Muscle of leg (tissue), 3 donors: ENCODE measurements at regions not wholly inside any gene's neighbourhood (a gene's known extent, or its start where the extent isn't known, plus 50 kb on each side); places are given as distances from the start of the nearest gene placed in this dataset.
"Not testable (repeated sequence)": the region's sequence is repeated elsewhere in the genome, so short reads cannot be mapped to it uniquely, and the experiment has no call there.

Experiments
- DNase-seq: peaks from one replicate; pipeline ENCODE4 v3.0.0; 2013
- H3K27ac ChIP-seq: one replicate; pipeline ENCODE4 v1.5.1; 2013; ENCODE audit warnings: mild to moderate bottlenecking, low read length, control low read depth
- H3K27me3 ChIP-seq: one replicate; pipeline ENCODE4 v1.6.1; 2013; ENCODE audit warnings: low read length; ENCODE audit not compliant: control insufficient read depth, insufficient read depth
- H3K36me3 ChIP-seq: one replicate; pipeline ENCODE4 v1.6.1; 2013; ENCODE audit warnings: low read length; ENCODE audit not compliant: control insufficient read depth, insufficient read depth
- H3K4me1 ChIP-seq: one replicate; pipeline ENCODE4 v1.6.1; 2013; ENCODE audit warnings: low read length; ENCODE audit not compliant: control insufficient read depth, insufficient read depth
- H3K4me3 ChIP-seq: one replicate; pipeline ENCODE4 v1.5.1; 2013; ENCODE audit warnings: low read length, control low read depth
- H3K9me3 ChIP-seq: replicated peaks from 2 replicates; pipeline ENCODE4 v1.6.1; 2013; ENCODE audit warnings: low read depth, low read length; ENCODE audit not compliant: control insufficient read depth
- WGBS: methylation state at CpG from one replicate; pipeline ENCODE4 v1.1.5; 2013; ENCODE audit warnings: missing lambda C conversion rate; ENCODE audit not compliant: insufficient coverage; 5-methylcytosine and 5-hydroxymethylcytosine counted together

- no peak overlapping the region for H3K27ac ChIP-seq
- H3K27me3 ChIP-seq, result no peaks in the 10 kb centered on the region
- no peak for DNase-seq
- H3K9me3 ChIP-seq, result no peaks in the 10 kb centered on the region
- H3K4me3 ChIP-seq, result no peak overlapping the region
- H3K4me1 ChIP-seq, result no peaks in the 10 kb centered on the region
- no peaks in the 10 kb centered on the region for H3K36me3 ChIP-seq
These were observed 349.4 kb upstream of the LRRC3B start for GRCh38 chr3:26273196-26273595.

DNA sequence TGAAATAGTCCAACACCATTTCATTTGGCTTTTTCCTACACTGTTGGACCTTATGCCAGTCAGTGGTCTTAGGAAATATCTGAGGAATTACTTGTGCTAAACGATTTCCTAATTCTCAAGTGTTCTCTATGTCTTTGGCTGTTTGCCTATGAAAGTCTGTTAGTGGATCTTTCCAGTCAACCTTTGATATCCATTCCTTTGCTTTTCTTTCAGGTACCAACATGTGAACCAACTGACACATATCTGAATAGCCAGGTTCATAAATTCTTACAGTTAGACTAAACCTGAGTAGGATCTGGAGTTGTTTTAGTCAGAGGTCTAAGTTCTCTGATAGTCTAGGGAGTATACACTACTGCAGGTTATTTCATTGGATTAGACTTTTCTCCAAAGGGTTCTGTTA is 343.5 kb upstream of the LRRC3B start:
- whole genome bisulfite sequencing, result no CpG with 5 or more reads among the region's 1 CpG
- Histone ChIP-seq H3K9me3 (peaks cover 9% of the 10 kb centered on the region), H3K36me3 (no peaks in the 10 kb centered on the region), H3K27ac (no peak overlapping the region), H3K4me1 (no peaks in the 10 kb centered on the region), H3K27me3 (no peaks in the 10 kb centered on the region), H3K4me3 (no peak overlapping the region)
- DNase-seq, result no peak

DNA sequence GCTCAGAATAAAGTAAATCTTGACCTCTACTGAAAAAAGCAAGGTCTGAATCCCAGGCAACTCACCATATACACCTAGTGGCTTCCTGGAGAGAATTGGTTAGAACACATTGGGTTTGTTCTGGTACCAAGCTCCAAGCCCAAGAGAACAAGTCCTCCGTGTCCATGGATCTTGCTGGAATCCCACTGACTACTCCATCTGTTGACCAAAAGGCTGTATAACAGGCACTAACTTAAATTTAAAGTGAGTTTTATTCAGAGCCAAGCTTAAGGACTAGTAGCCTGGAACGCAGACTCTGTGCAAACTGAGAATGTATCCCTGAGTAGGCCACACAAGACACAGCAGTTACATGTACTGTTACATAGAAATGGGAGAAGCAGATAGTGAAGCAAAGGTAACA is 342.1 kb upstream of the LRRC3B start:
- 50% methylated on average over 1 of the region's 2 CpGs for WGBS
- H3K27ac ChIP-seq, result no peak overlapping the region

GRCh38 chr3:26281284-26281985 is 341.1 kb upstream of the LRRC3B start:
- no peaks in the 10 kb centered on the region for H3K36me3 ChIP-seq
- H3K27ac ChIP-seq, result no peak overlapping the region
- WGBS, result 75% methylated on average over 3 of the region's 3 CpGs
- no peaks in the 10 kb centered on the region for H3K27me3 ChIP-seq
- no peak overlapping the region for H3K4me3 ChIP-seq
- H3K4me1 ChIP-seq, result no peaks in the 10 kb centered on the region
- DNase-seq, result no peak
- H3K9me3 ChIP-seq, result peaks cover 15% of the 10 kb centered on the region

More for the DNA sequence above, 342.1 kb upstream of the LRRC3B start:
- Histone ChIP-seq H3K4me3 (no peak overlapping the region), H3K9me3 (peaks cover 15% of the 10 kb centered on the region), H3K27me3 (no peaks in the 10 kb centered on the region), H3K36me3 (no peaks in the 10 kb centered on the region), H3K4me1 (no peaks in the 10 kb centered on the region)
- no peak for DNase-seq

- H3K36me3 ChIP-seq, H3K4me3 ChIP-seq, DNase-seq, H3K27ac ChIP-seq, H3K27me3 ChIP-seq, H3K4me1 ChIP-seq: not testable (repeated sequence)
- peaks cover 15% of the 10 kb centered on the region for H3K9me3 ChIP-seq
- 80% methylated on average over 2 of the region's 4 CpGs for WGBS
These were observed 338.1 kb upstream of the LRRC3B start for GRCh38 chr3:26284503-26284902.

DNA sequence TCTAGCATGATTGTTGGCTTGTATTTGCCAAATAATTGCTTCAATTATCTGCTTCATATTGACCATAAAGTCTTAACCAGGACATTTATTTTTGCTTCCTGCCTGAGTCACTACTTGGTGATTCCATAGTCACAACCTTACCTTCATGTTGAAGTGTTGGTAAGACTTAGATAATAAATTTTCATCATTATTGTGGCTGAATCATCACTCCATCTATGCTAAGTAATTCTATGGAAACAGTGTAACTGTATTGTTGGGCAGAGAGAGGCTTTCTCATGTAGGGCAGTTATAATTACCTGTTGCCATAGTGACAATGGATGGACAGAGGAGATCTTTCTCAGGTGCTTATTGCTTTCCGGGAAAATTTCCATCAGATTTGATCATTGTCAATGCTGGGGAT is 330.7 kb upstream of the LRRC3B start:
- Histone ChIP-seq H3K4me1 (no peaks in the 10 kb centered on the region), H3K36me3 (no peaks in the 10 kb centered on the region), H3K9me3 (no peaks in the 10 kb centered on the region), H3K4me3 (no peak overlapping the region), H3K27ac (no peak overlapping the region), H3K27me3 (no peaks in the 10 kb centered on the region)
- no CpG with 5 or more reads among the region's 1 CpG for WGBS
- no peak for DNase-seq

- no CpG with 5 or more reads among the region's 1 CpG for WGBS
- no peak overlapping the region for H3K4me3 ChIP-seq
- peak overlapping the region; percentile 20 for H3K27ac ChIP-seq
- no peaks in the 10 kb centered on the region for H3K4me1 ChIP-seq
- H3K9me3 ChIP-seq, result no peaks in the 10 kb centered on the region
- no peaks in the 10 kb centered on the region for H3K36me3 ChIP-seq
- DNase-seq, result no peak
- H3K27me3 ChIP-seq, result no peaks in the 10 kb centered on the region
These were observed 329.8 kb upstream of the LRRC3B start for GRCh38 chr3:26292780-26293179.

DNA sequence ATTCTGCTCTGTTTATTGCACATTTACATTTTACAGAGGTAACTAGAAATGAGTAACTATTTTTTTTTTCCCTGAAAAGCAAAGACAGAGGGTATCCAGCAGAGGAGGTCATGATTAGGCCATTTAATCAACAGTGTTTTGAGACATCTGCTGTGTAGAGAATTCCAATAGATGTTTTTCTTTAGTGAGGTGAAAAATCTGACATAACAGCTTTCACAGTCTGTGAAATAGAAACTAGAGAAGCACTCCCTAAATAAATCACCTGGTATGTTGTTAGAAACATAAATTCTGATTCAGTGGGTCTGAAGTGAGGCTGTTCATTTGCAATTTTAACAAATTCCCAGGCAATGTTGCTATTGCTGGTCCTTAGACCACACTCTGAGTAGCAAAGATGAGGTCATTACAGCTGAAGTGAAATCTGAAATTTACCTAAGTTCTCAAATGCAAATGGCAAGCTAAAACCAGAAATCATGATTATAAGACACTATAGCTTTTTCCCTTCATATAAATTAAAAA is 329.2 kb upstream of the LRRC3B start:
- peak; percentile 36 for DNase-seq
- Histone ChIP-seq H3K4me3 (no peak overlapping the region), H3K4me1 (no peaks in the 10 kb centered on the region), H3K27me3 (no peaks in the 10 kb centered on the region), H3K9me3 (no peaks in the 10 kb centered on the region), H3K36me3 (no peaks in the 10 kb centered on the region), H3K27ac (peak overlapping the region; percentile 20)

DNA sequence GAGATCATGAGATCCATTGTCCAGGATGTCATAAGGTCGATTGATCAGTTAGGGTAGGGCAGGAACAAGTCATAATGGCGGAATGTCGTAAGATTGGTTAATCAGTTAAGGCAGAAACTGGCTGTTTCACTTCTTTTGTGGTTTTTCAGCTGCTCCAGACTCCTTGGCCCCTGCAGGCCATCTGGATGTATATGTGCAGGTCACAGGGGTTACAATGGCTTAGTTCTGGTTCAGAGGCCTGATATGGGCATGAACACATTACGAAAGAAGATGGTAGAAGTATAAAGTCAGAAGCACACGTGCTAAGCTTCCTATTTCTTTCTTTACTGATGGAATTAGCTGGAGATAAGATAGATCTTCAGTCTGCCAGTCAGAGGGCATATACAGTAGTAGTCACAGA is 315.4 kb upstream of the LRRC3B start:
- WGBS, result 87% methylated on average over 3 of the region's 5 CpGs
- no peak overlapping the region for H3K27ac ChIP-seq
- no peaks in the 10 kb centered on the region for H3K4me1 ChIP-seq
- H3K4me3 ChIP-seq, result no peak overlapping the region
- no peaks in the 10 kb centered on the region for H3K36me3 ChIP-seq
- H3K9me3 ChIP-seq, result no peaks in the 10 kb centered on the region
- no peaks in the 10 kb centered on the region for H3K27me3 ChIP-seq
- DNase-seq, result no peak

GRCh38 chr3:26307787-26308186 is 314.8 kb upstream of the LRRC3B start:
- no peaks in the 10 kb centered on the region for H3K9me3 ChIP-seq
- H3K27me3 ChIP-seq, result no peaks in the 10 kb centered on the region
- peak; percentile 94 for DNase-seq
- H3K36me3 ChIP-seq, result no peaks in the 10 kb centered on the region
- no peak overlapping the region for H3K4me3 ChIP-seq
- WGBS, result no CpG with 5 or more reads among the region's 3 CpGs
- no peak overlapping the region for H3K27ac ChIP-seq
- H3K4me1 ChIP-seq, result no peaks in the 10 kb centered on the region

DNA sequence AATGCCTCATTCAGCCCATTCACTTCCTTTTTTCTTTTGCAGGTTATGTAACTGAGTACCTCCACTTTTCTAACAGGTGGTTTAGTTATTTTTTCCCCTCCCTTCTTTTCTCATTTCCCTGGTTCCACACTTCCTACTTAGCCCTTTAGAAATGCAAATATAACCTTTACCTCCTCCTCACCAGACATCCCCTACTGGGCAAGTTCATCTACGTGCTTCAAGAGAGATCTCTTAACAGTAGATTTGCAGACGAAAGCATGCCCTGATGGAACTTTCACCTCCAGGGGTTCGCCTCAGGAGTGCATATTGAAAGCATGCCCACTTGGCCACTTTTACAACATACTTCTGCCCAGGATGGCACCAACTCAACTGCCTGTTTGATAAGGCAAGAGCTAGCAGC is 314.1 kb upstream of the LRRC3B start:
- 70% methylated on average over 3 of the region's 3 CpGs for WGBS
- DNase-seq, result no peak

More for the DNA sequence above, 314.1 kb upstream of the LRRC3B start:
- H3K27ac ChIP-seq, result peak overlapping the region; percentile 31
- no peaks in the 10 kb centered on the region for H3K9me3 ChIP-seq
- H3K4me1 ChIP-seq, result no peaks in the 10 kb centered on the region
- no peak overlapping the region for H3K4me3 ChIP-seq
- no peaks in the 10 kb centered on the region for H3K36me3 ChIP-seq
- H3K27me3 ChIP-seq, result no peaks in the 10 kb centered on the region
